ENCODE measurements at regions not wholly inside any gene's neighbourhood (a gene's known extent, or its start where the extent isn't known, plus 50 kb on each side); places are given as distances from the start of the nearest gene placed in this dataset.
"Not testable (repeated sequence)": the region's sequence is repeated elsewhere in the genome, so short reads cannot be mapped to it uniquely, and the experiment has no call there.

DNA sequence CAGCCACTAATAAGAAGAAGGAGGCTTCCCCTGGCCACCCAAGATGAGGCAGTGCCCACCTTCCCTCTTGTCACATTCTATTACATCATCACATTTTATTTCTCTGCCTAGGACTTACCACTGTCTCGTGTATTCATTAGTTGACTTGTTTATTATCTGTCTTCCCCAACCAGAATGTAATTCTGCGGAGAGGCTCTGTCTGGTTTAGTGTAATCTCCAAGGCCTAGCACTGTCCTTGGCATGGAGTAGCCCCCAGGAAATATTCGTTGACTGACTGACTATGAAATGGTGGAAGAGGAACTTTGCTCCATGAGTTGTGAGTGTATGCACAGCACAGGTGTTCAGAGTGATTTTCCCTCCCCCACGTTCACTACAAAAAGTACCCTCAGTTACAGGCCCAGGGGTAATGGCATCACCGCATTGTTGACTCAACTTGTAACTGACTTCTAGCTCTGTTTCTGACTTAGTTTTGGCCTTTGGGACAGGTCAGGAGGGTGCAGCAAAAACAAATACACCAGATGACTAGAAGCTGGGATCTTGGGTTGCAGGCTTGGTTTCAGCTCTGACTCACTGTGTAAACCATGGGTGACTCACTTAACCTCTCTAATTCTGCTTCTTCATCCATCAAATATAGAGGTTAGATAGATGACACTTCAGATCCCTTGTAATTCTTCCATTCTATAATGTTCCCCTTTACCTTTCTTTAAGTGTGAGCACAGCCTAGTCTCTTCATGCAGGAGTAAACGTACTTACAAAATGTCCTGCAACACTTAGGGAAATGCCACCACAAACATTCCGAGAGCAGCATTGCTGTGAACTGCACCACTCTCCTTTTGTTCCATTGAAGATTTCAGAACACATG, 229.7 kb downstream of the KCNRG start:
- DNase-seq (ENCODE audit: low spot score) = no peak
- in situ Hi-C loops (cut with HindIII; ENCODE audit: low sequenced_read_pairs) = no loop called here

- in situ Hi-C loops (cut with HindIII; ENCODE audit: low sequenced_read_pairs) = no loop called here
- DNase-seq (ENCODE audit: low spot score) = no peak
Observed at GRCh38 chr13:50247223-50247622, 232.0 kb downstream of the KCNRG start.

GRCh38 chr13:50248516-50249143, 233.4 kb downstream of the KCNRG start:
- no peak for DNase-seq (ENCODE audit: low spot score)
- in situ Hi-C loops (cut with HindIII; ENCODE audit: low sequenced_read_pairs) = no loop called here

DNA sequence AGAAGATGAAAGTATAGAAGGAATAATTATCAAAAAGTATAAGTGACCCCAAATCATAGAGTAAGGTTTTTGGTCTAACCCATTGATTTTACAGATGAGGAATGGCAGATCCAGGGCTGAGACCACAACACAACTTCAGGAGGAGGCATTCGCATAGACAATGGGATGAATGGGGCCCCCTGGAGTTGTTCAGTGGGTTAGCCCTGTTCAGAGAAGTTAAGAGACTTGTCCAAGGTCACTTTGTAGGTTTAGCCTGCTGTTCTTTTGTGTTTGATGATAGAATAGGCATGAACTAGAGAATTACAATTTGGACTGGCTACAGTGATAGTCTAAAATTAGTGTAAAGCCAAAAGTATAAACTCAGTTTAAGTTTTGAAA, 233.9 kb downstream of the KCNRG start:
- in situ Hi-C loops (cut with HindIII; ENCODE audit: low sequenced_read_pairs) = no loop called here
- no peak for DNase-seq (ENCODE audit: low spot score)

- no peak for DNase-seq (ENCODE audit: low spot score)
- in situ Hi-C loops (cut with HindIII; ENCODE audit: low sequenced_read_pairs) = no loop called here
Observed at GRCh38 chr13:50250401-50250800, 235.2 kb downstream of the KCNRG start.

DNA sequence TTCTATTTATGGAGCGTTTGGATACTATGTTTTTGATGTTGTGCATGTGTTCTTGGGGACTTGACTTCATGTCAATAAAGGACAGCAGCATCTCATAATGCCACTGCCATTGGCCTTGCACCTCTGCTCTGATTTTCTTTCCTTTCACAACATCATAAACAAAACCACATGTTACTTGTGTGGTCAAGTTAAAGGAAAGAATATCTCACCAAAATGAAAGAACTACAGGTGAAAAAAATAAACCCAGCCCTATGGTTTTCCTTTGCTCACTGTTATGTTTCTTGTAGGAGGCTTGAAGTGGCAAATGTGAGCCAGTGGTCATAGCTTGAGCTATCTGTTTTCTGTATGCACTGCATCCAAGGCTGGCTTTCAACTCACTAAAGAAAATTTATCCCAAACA, 240.4 kb downstream of the KCNRG start:
- in situ Hi-C loops (cut with HindIII; ENCODE audit: low sequenced_read_pairs) = no loop called here
- DNase-seq (ENCODE audit: low spot score) = no peak

- DNase-seq (ENCODE audit: low spot score); in situ Hi-C loops (cut with HindIII; ENCODE audit: low sequenced_read_pairs): not testable (repeated sequence)
Observed at GRCh38 chr13:50256536-50257321, 241.5 kb downstream of the KCNRG start.

- in situ Hi-C loops (cut with HindIII; ENCODE audit: low sequenced_read_pairs) = no loop called here
Observed at GRCh38 chr13:50257646-50258045, 242.4 kb downstream of the KCNRG start.

DNA sequence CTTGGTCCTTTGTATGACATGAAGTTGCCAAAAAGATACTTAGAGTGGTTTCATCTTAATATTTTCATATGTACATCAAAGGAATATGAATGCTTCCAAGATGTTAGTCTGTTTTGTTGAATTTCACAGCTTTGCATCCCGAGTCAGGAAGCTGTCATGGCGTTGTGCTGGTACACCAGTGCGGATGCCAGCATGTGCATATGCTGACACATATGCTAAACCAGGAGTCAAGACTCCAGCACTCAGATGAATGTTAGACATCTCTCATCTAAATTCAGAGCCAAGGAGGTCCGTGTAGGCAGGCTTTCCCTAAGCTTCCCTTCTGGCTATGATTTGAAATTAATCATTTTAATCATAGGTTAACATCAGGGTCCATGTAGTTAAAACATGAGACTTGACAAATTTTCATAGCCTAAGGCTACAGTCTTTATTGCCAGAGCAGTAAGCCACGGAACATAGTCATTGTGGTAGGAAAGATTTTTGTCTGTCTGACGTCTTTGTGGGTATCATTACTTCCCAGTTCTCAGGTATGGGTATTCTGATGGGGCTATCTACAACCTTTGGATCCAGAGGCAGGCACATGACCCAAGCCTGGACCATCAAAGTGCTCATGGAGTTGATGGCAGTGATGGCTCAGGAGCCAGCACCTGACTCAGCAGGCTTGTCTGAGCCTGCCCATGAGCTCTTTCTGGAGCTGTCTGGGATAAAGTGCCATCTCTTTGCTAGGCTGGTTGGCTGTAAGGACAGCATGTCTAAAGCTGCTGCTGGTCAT, 246.1 kb downstream of the KCNRG start:
- in situ Hi-C loops (cut with HindIII; ENCODE audit: low sequenced_read_pairs) = no loop called here

More at GRCh38 chr13:50257646-50258045, 242.4 kb downstream of the KCNRG start:
- DNase-seq (ENCODE audit: low spot score) = no peak

GRCh38 chr13:50267066-50267465, 251.8 kb downstream of the KCNRG start:
- DNase-seq (ENCODE audit: low spot score) = no peak
- in situ Hi-C loops (cut with HindIII; ENCODE audit: low sequenced_read_pairs) = no loop called here

More for the DNA sequence above, 246.1 kb downstream of the KCNRG start:
- no peak for DNase-seq (ENCODE audit: low spot score)

DNA sequence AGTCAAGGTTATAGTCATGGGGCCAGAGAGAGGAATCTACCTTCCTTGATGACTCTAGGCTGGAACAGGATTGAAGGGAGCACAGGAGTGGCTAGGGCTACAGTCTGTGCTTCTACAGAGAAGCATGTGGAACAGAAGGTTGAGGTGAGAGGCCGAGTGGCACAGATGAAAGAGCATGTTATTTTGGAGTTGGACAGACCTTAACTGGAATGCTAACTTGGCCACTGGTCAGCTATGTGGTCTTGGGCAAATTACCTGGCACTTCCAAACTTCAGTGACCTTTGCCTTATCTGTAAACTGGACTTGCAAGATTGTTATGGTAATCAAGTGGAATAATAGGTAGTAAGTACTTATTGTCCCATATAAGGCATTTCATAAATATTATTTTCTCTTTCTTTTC, 252.7 kb downstream of the KCNRG start:
- no peak for DNase-seq (ENCODE audit: low spot score)
- in situ Hi-C loops (cut with HindIII; ENCODE audit: low sequenced_read_pairs) = no loop called here

DNA sequence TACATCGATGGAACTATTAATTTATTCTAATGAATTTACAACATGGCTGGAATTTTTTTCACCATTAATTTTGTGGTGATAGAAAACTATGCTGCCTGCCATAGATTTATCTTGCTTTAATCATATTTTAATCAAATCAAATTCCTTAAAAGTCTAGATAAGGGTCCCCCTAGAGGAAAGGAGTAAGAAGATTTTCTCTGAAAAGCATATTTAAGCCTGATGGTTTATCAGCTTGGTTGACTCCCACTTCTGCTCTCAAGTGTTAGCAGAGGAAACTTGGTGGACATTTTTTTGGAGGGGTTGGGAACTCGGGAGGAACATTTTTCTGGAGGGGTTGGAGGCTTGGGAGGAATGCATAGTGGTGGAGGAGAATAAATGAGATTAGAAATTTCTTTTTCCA, 253.3 kb downstream of the KCNRG start:
- no peak for DNase-seq (ENCODE audit: low spot score)
- in situ Hi-C loops (cut with HindIII; ENCODE audit: low sequenced_read_pairs) = no loop called here

DNA sequence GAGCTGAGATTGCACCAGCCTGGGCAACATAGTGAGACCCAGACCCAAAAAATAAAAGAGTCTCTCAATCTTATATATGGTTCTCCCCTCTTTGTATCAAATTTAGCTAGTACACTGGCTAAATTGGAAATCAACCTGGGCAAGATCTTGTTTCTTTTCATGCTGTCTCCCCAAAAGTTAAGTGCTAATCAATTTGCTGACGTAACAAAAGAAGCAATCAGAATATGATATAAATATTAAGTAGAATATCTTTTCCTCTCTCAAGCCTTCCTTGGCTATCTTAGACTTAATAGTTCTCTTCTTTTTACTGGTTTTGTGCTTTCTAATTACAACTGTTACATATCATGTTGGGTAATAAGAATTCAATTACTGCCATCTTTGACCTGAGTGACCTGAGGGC, 258.9 kb downstream of the KCNRG start:
- in situ Hi-C loops (cut with HindIII; ENCODE audit: low sequenced_read_pairs) = no loop called here
- no peak for DNase-seq (ENCODE audit: low spot score)

DNA sequence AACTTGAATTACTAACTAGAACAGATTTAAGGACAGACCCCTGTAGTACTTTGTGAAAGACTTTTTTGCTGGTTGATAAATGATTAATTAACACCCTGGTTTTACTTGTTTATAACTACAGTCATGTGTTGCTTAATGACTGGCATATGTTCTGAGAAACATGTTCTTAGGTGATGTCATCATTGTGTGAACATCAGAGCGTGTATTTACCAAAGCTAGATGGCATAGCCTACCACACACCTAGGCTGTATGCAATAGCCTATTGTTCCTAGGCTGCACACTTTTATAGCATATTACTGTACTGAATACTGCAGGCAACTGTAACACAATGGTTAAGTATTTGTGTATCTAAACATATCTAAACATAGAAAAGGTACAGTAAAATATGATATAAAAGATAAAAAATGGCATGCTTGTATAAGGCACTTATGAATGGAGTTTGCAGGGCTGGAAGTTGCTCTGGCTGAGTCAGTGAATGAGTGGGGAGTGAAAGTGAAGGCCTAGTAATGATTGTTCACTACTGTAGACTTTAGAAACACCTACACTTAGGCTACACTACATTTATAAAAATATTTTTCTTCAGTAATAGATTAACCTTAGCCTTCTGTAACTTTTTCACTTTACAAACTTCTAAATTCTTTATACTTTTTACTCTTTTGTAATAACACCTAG, 260.3 kb downstream of the KCNRG start:
- in situ Hi-C loops (cut with HindIII; ENCODE audit: low sequenced_read_pairs) = no loop called here
- DNase-seq (ENCODE audit: low spot score) = no peak

- no peak for DNase-seq (ENCODE audit: low spot score)
- in situ Hi-C loops (cut with HindIII; ENCODE audit: low sequenced_read_pairs) = no loop called here
Observed at GRCh38 chr13:50276550-50276949, 261.3 kb downstream of the KCNRG start.

DNA sequence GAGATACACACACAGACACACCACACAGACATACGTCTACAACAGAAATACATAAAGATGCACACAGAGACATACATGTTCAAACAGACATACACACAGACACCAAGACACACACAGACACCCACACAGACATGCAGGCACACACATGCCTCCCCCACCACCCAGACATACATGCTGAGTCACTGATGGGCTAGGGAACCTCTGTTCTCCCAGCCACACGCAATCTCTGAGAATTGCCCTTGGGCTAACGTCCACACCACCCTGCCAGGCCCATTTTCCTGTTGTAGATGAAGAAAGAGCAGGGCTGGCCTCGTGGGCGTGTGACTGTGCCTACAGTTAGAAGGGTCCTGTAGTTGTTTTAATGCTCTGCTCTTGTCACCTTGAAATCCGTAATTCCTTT, 261.9 kb downstream of the KCNRG start:
- in situ Hi-C loops (cut with HindIII; ENCODE audit: low sequenced_read_pairs) = no loop called here
- no peak for DNase-seq (ENCODE audit: low spot score)

DNA sequence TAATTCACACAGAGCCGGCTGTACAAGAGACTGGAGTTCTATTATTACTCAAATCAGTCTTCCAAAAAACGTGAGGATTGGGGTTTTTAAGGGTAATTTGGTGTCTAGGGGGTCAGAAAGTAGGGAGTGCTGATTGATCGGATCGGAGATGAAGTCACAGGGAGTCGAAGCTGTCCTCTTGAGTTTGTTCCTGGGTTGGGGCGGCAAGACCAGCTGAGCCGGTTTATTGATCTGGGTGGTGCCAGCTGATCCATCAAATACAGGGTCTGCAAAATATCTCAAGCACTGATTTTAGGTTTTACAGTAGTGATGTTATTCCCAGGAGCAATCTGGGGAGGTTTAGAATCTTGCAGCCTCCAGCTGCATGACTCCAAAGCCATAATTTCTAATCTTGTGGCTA, 262.7 kb downstream of the KCNRG start:
- in situ Hi-C loops (cut with HindIII; ENCODE audit: low sequenced_read_pairs) = no loop called here
- DNase-seq (ENCODE audit: low spot score) = no peak

DNA sequence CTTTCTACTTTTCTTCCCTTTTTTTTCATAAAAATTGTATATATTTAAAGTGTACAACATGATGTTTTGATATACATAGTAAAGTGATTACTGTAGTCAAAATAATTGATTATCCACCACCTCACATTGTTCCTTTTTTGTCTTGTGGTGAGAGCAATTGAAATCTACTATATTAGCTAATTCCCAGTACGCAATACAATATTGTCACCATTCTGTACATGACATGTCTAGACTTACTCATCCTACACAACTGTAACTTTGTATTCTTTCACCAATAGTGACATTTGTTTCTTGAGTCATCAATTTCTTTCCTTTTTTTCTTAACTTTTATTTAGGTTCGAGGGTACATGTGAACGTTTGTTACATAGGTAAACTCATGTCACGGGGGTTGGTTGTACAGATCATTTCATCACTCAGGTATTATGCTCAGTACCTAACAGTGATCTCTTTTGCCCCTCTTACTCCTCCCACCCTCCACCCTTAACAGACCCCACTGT, 265.2 kb downstream of the KCNRG start:
- in situ Hi-C loops (cut with HindIII; ENCODE audit: low sequenced_read_pairs) = no loop called here

DNA sequence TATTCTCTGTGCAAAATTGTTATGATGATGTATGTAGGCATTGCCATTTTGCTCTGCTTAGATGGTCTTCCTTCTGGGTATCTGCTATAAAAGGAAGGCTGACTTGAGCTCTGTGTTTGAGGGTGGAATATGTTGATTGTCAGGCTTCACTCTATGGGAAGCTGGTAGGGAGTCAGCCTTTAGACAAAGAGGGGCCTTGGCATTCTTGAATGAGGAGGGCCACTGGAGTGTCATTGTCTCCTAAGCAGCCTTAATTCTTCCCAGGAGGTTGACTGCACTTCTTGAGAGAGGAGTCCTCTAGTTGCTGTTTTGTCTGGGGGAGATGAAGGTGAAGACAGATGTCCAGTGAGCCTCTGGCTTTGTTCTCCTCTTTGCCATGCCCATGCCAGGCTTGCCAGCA, 266.8 kb downstream of the KCNRG start:
- no peak for DNase-seq (ENCODE audit: low spot score)
- in situ Hi-C loops (cut with HindIII; ENCODE audit: low sequenced_read_pairs) = no loop called here

More for the DNA sequence above, 265.2 kb downstream of the KCNRG start:
- DNase-seq (ENCODE audit: low spot score) = no peak
